Upper lobe of left lung (tissue), 4 donors: ENCODE measurements at regions not wholly inside any gene's neighbourhood (a gene's known extent, or its start where the extent isn't known, plus 50 kb on each side); places are given as distances from the start of the nearest gene placed in this dataset.

ENCODE experiments used
- POLR2A ChIP-seq, 4 donors: fragments of 450-650 bp; IDR thresholded peaks; one replicate each; pipeline ENCODE4 v1.5.1; 2016 to 2017; ENCODE audit warnings: antibody characterized with exemption in 4 of 4, mild to moderate bottlenecking in 2 of 4
- TF ChIP-seq, protein P1 (sequence below), 6 experiments: fragments of 450-650 bp in 4 of 6; fragments of 200-600 bp in 2 of 6; sonication (generic) in 2 of 6; IDR thresholded peaks; one replicate each; pipeline ENCODE4 v1.5.1; 2016 to 2019; ENCODE audit warnings: antibody characterized with exemption in 6 of 6

DNA sequence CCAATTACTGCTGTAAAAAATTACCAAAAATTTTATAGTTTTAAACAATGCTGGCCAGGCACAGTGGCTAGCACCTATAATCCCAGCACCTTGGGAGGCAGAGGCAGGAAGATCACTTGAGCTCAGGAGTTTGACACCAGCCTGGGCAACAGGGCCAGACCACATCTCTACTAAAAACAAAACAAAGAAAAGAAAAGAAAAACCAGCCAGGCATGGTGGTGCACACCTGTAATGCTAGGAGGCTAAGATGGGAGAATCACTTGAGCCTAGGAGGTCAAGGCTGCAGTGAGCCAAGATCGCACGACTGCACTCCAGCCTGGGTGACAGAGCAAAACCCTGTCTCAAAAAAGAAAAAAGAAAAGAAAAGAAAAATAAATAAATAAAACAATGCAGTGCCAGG, 54.0 kb upstream of the ARID2 start:
- TF ChIP-seq, protein P1, sequence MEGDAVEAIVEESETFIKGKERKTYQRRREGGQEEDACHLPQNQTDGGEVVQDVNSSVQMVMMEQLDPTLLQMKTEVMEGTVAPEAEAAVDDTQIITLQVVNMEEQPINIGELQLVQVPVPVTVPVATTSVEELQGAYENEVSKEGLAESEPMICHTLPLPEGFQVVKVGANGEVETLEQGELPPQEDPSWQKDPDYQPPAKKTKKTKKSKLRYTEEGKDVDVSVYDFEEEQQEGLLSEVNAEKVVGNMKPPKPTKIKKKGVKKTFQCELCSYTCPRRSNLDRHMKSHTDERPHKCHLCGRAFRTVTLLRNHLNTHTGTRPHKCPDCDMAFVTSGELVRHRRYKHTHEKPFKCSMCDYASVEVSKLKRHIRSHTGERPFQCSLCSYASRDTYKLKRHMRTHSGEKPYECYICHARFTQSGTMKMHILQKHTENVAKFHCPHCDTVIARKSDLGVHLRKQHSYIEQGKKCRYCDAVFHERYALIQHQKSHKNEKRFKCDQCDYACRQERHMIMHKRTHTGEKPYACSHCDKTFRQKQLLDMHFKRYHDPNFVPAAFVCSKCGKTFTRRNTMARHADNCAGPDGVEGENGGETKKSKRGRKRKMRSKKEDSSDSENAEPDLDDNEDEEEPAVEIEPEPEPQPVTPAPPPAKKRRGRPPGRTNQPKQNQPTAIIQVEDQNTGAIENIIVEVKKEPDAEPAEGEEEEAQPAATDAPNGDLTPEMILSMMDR (IDR thresholded peaks at IDR 0.05), result no peak
- TF ChIP-seq POLR2A (IDR thresholded peaks at IDR 0.05), result no peak
